ENCODE measurements at regions not wholly inside any gene's neighbourhood (a gene's known extent, or its start where the extent isn't known, plus 50 kb on each side); places are given as distances from the start of the nearest gene placed in this dataset.

DNA sequence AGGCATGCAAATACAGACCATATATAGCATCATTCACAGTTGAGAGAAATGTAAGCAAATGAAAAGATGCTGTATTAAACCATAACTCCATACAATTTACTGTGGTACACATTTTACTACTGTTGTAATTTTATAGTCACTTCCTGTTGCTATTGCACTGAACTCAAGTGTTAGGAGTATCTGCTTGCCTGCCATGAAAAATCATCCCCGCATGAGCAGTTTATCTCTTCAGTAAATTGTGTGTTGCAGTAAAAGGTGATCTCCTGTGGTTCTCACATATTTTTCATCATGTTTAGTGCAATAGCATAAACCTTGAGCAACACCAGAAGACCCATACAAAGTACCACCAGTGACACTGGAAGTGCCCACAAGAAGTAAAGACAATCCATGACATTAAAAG lies 1153.4 kb downstream of the FAT4 start:
- no peak for TF ChIP-seq CTCF (IDR thresholded peaks at IDR 0.05)
- no peak for TF ChIP-seq POLR2A (IDR thresholded peaks at IDR 0.05)

Measured in lower leg skin (tissue), 3 donors.